ENCODE measurements at regions not wholly inside any gene's neighbourhood (a gene's known extent, or its start where the extent isn't known, plus 50 kb on each side); places are given as distances from the start of the nearest gene placed in this dataset.

- no peak for DNase-seq
Measured at GRCh38 chr2:238638982-238639628, 208.8 kb upstream of the TWIST2 start.

DNA sequence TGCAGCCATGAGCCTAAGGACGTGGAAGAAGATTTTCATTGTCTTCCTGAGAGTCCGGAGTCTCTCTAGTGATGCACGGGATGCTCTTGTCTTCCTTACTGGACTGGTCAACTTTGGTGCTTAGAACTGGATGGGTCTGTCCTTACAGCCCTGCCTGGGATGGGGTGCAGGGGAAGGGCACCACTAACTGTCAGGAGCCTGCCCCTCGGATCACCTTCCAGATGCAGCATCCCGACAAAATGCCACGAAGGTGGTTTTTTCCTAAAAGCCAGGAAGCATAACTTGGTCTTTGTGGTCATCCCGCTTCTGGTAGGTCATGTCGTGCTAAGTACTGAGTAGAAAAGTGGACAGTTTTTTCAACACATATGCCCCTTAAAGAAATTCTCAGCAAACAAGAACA, 207.4 kb upstream of the TWIST2 start:
- no peak for DNase-seq

DNA sequence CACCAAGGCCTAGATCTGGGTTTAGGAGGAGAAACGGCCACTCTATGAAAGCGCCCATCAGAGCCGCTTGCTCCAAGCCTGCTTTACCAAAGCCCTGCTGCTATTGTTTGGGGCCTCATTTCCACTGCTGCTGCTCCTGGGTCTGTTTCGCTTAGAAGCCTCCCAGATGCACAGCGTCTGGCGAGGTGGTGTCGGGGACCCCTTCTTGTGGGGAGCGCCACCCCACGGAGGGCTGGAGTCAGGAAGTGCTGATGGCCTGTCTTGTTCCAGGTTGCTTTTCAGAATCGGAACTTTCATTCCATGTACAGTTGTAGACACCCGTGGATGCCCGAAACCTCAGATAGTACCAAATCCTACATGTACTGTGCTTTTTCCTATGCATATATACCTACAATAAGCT, 204.9 kb upstream of the TWIST2 start:
- DNase-seq, result no peak

- no peak for DNase-seq
Measured at GRCh38 chr2:238643400-238643907, 204.4 kb upstream of the TWIST2 start.

- DNase-seq, result no peak
Measured at GRCh38 chr2:238644095-238645081, 203.5 kb upstream of the TWIST2 start.

GRCh38 chr2:238645095-238645494, 202.8 kb upstream of the TWIST2 start:
- no peak for DNase-seq

DNA sequence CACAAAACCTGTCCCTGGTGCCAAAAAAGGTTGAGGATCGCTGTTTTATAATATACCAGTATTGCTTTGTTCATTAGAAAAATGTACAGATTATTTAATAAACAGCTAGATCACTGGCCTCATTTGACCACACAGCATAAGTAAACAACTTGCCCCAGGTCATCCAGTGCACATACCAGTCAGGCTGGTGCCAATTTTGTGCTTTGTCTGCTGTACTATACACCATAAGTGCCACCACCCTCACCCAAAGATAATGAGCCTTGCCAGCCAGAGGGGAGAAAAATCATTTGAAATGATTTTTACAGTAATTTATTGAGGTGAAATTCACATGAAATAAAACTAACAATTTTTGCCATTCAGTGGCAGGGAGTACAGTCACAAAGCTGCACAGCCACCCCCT, 202.2 kb upstream of the TWIST2 start:
- DNase-seq, result no peak

GRCh38 chr2:238646281-238646680, 201.6 kb upstream of the TWIST2 start:
- DNase-seq, result no peak

DNA sequence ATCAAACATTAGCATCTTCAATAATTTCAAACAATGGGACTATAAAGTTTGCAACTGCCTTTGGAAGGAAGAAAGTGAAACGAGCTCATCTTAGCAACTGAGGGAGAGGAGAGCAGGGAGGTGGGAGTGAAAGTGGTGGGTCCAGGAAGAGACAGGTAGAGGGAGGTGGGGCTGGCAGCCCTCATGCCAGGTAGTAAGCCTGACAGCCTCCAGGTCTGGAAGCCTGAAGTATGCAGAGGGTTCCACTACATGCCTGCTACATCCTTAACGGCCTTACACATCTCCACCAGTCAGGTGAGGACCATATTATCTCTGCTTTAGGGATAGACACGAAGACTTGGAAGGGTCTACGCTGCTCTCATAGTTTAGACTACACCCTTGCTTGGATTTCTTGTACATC, 201.1 kb upstream of the TWIST2 start:
- DNase-seq, result no peak

GRCh38 chr2:238649123-238649522, 198.8 kb upstream of the TWIST2 start:
- DNase-seq, result no peak

DNA sequence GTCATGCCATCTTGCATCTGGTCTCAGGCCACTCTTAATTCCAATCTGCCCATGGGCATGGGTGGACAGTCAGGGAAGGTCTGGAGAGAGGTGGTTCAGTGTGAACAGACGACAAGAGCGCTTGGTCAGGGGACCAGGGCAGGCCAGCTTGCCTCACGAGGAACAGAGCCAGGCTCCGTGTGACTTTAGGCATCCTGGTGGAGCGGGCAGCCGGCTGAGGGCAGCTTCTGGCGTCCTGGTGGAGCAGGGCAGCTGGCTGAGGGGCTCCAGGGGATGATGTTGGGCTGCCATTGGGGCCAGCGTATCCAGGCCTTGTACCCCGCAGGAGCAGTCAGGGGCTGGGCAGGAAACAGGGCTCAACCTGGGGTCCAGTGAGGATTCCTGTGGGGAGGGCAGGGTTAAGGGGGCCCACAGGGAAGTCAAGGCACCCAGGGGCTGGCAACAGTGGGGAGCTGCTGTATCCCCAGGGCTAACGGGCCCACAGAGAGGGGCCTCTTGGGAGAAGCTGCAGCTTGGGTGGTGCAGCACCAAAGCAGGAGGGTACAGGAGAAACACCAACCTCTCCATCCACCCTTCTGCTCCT, 197.9 kb upstream of the TWIST2 start:
- DNase-seq, result no peak

DNA sequence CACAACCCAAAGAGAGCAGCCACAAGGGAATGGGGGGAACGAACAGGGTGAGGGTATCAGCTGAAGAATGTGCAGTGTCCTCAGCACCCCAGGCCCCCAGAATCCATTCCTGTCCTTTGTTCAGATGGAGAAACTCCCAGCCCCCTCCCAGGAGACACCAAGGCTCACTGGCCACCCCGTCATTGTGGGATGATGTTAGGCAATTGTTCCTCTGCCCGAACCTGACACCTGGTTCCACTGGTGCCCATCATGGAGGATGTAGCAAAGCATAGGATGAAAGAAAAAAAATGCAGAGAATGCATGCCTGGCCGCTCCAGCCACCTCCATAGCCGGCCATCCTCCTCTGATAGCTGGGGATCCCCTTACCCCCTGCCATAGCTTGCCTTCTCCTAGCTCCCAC, 197.3 kb upstream of the TWIST2 start:
- no peak for DNase-seq

DNA sequence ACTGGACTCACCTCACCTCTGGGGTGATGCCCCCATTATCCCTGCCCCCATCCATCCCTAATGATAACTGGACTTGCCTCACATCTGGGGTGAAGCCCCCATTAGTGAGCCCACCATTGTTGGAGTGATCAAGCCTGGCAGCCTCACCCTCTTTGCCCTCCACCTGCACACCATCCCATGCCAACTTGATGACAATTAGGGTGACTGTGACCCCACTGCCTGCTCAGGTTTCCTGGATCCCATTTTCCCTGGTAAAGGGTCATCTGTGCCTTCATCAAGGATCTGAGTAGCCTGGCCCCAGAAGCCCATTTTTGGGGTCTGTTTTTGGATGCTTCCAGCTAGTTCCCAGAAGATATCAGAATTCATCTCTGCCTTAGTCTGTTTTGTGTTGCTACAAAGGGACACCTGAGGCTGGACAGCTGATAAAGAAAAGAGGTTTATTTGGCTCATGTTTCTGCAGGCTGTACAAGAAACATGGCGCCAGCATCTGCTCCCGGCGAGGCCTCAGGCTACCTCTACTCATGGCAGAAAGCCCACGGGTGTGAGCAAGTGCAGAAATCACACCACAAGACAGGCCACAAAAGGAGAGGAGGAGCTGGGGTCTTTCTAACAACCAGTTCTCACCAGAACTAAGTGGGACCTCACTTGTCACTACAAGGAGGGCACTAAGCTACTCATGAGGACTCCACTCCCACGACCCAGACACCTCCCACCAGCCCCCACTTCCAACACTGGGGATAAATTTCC, 196.4 kb upstream of the TWIST2 start:
- DNase-seq, result no peak

DNA sequence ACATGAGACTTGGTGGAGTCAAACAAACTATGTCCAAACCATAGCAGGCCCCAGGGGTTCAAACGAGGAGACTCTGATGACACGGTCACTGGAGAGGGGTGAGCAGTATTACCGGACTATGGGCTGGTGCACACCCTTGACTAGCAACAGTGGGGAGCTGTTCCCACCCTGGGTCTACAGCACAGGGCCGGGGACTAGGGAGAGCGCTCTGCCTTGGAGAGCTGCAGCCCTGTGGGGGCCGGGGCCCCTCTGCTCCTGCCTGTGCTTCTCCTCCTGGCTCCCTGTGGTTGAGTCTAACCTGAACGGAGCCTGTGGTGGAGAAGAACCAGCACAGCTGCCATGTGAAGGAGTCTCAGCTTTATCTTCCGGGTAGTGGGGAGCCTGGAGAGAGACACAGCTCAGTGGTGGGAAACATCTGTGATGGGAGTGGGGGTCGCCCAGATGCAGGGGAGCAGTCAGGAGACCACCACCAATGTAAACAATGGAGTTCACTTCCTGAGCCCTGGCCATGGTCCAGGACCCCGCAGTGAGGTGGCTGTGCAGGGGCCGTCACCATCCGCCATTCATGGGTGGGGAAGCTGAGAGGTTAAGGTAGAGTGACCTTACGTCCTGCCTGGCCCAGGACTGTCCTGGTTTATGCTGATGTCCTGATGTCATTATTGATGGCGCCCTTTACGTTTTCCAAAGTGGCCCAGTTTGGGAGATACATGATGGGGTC, 195.7 kb upstream of the TWIST2 start:
- DNase-seq, result no peak

DNA sequence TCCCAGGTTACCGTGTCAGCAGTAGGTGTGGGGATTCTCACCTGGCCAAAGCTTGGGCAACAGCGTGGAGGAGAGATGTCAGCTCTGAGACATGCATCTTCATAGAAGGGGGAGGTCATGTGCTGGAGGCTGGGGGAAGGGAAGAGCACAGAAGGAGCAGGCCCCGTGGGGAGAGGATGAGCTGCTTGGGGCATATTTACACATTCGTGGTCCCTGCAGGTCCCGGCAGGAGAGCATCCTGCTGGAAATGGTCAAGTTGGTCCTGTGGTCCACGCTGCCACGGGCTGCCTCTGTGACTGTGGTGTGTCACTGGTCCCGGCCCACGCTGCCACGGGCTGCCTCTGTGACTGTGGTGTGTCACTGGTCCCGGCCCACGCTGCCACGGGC, 195.1 kb upstream of the TWIST2 start:
- DNase-seq, result no peak

DNA sequence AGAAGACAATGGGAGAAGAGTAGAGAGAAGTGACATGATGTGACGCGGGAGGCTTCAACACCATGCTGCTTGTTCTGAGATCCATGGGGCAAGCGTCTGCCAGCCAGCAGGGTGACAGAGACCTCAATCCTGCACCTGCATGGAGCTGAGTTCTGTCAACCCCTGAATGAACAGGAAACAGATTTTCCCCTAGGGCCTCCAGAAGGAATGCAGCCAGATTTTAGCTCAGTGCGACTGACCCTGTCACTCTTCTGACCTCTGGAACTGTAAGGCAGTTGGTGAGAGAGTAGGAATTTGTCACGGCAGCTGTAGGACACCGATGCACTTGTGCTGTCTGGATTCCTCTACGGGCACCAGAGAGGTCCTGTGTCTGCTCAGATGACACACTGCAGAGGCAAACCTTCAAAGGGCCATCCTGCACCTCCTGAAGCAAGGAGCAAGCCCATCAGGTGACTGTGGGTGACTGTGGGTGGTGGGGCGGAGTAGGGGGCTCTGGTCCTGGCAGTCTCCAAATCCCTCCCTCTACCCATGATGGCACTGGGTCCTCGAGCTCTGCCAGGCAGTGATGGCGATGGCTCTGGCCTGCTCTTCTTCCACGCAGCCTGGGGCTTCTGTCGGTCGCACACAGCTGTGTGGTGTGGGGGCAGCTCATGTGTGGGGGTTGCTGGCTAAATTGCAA, 194.3 kb upstream of the TWIST2 start:
- DNase-seq, result no peak

- no peak for DNase-seq
Measured at GRCh38 chr2:238654479-238655197, 193.2 kb upstream of the TWIST2 start.

DNA sequence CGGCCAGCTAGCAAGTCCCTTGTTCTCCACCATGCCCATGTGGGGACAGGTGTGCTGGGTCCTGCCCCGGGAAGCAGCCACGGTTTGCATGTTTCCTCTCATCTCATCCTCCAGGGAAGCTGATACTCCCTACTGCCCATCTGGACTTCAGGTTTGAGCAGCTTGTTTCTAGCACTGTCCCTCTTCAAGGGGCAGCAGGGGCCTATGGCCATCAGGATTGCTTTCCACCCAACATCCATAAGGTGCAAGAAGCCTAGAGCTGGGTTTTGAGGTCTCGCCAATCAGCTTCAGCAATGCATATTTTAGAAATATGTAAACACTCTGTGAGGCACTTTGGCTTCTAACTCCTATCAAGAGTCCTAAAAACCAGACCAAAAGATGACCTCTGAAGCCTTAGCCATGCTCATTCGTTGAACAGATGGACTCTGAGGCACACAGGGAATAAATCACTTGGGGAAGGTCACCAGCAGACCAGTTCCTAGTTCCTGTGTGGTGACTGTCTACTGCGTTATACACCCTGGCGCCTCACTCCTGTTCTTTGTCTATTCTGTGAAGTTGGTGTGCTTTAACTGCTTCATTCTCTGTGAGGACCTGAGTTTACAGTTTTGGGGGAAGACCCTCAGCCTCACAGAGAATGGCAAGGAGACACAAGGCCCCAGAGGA, 192.6 kb upstream of the TWIST2 start:
- DNase-seq, result no peak

DNA sequence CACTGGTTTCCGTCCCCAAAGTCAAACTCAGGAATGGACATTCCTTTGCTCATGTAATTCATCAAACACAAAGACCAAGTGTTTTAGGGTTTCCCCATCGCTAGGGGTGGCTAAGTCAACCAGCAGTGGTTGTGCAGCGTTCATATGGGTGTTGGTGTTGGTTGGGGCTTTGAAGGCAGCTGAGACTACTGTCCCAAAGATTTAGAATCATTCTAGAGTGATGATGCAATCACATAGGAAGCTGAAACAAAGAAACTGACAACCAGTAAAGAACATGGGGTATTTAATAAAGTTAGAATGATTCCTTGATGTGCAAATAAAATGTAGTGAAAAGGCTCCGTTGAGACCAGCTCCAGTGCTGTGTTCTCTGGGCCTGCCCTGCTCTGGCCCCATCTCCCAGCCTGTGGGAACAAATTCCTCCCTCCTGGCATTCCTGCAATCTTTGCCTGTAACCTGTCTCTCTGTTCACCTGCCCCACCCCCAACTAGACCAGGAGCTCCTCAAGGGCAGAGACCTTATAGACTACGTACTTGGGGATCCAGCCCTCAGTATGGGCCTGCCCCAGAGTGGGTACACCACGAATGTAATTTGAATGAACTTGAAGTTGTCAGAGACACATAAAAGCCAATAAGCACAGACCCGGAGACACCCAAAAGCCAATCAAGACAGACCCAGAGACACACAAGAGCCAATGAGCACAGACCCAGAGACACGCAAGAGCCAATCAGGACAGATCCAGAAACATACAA, 191.7 kb upstream of the TWIST2 start:
- no peak for DNase-seq
